ENCODE measurements at regions not wholly inside any gene's neighbourhood (a gene's known extent, or its start where the extent isn't known, plus 50 kb on each side); places are given as distances from the start of the nearest gene placed in this dataset.
"Not testable (repeated sequence)": the region's sequence is repeated elsewhere in the genome, so short reads cannot be mapped to it uniquely, and the experiment has no call there.

DNA sequence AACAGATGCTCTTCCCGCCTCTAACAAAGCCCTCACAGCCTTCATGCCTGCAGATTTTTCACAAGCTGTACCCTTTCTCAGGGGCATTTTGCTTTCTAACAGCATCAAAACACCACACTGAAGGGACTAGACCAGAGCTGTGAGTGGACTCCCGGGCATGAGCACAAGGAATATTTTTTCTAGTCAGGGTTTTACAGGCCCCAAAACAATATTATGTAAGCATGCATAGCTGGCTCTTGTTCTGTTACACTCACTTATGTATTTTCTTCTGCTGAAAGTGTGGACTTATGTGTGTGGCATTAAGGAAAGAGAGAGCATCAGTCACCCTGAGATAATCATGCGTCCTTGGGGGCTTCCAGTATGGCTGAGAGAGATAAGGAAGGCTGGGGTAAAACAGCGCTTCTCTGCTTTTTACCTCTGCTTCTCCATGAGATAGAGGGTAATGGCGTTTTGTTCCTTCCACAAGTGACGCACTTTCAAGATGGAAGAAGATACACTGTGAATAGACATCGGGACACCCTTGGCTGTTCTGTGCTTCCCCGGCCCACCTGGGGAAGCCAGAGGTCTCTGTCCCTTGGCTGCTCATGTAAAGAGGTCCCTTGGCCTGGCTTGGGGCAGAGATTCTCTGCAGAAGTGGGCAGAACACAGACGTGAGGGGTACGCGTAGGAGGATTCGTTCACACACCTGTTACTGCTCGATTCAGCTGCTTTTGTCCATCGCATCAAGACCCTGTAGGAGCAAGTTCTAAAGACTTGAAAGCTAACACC, 266.7 kb upstream of the RAB4A start:
- Histone ChIP-seq H3K4me1 (ENCODE audit: control insufficient read depth, insufficient read depth, low read length) (peaks cover 4% of the 10 kb centered on the region; the same call in 1 of the 2 replicates), H3K27me3 (ENCODE audit: control insufficient read depth, insufficient read depth, low read length) (no peaks in the 10 kb centered on the region), H3K4me3 (ENCODE audit: low read depth, low read length) (no peak overlapping the region), H3K27ac (ENCODE audit: low read depth, low read length) (no peak overlapping the region), H3K36me3 (ENCODE audit: control insufficient read depth, insufficient read depth, low read length) (no peaks in the 10 kb centered on the region), H3K9ac (ENCODE audit: low read length) (no peak overlapping the region), H3K9me3 (ENCODE audit: control insufficient read depth, insufficient read depth, low read depth, low read length) (peaks cover 5% of the 10 kb centered on the region; the same call in 1 of the 2 replicates)

DNA sequence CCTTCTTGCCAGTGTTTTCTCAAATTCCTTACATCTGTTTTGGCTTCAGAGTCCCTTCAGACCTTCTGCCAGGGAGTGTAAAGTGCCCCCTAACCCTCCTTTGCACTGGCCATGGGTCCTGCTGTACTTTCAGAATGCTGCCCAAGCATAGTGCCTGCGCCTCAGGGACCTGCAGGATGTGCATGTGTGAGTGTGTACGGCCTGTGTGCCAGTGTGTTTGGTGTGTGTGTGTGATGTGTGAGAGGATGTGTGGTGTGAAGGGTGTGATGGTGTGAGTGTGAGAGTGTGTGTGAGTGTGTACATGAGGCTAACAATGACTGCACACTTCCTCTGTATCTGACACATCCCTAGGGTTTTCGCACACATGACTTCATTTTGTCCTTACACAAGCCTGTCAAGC, 265.8 kb upstream of the RAB4A start:
- H3K27ac ChIP-seq (ENCODE audit: low read depth, low read length), result no peak overlapping the region
- no peaks in the 10 kb centered on the region for H3K36me3 ChIP-seq (ENCODE audit: control insufficient read depth, insufficient read depth, low read length)
- H3K9ac ChIP-seq (ENCODE audit: low read length), result no peak overlapping the region
- H3K9me3 ChIP-seq (ENCODE audit: control insufficient read depth, insufficient read depth, low read depth, low read length), result peaks cover 5% of the 10 kb centered on the region; the same call in 1 of the 2 replicates
- H3K4me1 ChIP-seq (ENCODE audit: control insufficient read depth, insufficient read depth, low read length), result peaks cover 4% of the 10 kb centered on the region; the same call in 1 of the 2 replicates
- H3K27me3 ChIP-seq (ENCODE audit: control insufficient read depth, insufficient read depth, low read length), result no peaks in the 10 kb centered on the region
- H3K4me3 ChIP-seq (ENCODE audit: low read depth, low read length), result no peak overlapping the region

DNA sequence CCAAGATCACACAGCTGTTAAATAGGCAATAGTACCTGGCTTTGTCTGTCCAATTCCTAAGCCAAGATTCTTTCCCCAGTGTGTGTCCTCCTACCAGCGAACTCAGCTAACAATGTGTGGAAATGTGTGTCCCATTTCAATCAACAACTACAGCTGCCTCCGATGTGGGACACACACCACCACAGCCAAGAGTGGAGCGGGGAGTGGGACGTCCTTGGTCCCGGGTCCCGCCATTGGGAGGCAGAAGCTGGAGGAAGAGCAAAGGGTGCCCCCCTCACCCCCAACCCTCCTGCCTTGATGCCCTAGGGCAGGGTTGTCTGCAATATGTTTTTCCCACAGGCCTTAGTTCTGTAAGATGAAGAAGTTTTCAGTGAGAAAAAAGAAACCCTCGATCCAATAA, 265.4 kb upstream of the RAB4A start:
- H3K27me3 ChIP-seq (ENCODE audit: control insufficient read depth, insufficient read depth, low read length), result no peaks in the 10 kb centered on the region
- peaks cover 5% of the 10 kb centered on the region; the same call in 1 of the 2 replicates for H3K9me3 ChIP-seq (ENCODE audit: control insufficient read depth, insufficient read depth, low read depth, low read length)
- no peak overlapping the region for H3K4me3 ChIP-seq (ENCODE audit: low read depth, low read length)
- no peak overlapping the region for H3K9ac ChIP-seq (ENCODE audit: low read length)
- no peak overlapping the region for H3K27ac ChIP-seq (ENCODE audit: low read depth, low read length)
- H3K4me1 ChIP-seq (ENCODE audit: control insufficient read depth, insufficient read depth, low read length), result peaks cover 4% of the 10 kb centered on the region; the same call in 1 of the 2 replicates
- H3K36me3 ChIP-seq (ENCODE audit: control insufficient read depth, insufficient read depth, low read length), result no peaks in the 10 kb centered on the region

DNA sequence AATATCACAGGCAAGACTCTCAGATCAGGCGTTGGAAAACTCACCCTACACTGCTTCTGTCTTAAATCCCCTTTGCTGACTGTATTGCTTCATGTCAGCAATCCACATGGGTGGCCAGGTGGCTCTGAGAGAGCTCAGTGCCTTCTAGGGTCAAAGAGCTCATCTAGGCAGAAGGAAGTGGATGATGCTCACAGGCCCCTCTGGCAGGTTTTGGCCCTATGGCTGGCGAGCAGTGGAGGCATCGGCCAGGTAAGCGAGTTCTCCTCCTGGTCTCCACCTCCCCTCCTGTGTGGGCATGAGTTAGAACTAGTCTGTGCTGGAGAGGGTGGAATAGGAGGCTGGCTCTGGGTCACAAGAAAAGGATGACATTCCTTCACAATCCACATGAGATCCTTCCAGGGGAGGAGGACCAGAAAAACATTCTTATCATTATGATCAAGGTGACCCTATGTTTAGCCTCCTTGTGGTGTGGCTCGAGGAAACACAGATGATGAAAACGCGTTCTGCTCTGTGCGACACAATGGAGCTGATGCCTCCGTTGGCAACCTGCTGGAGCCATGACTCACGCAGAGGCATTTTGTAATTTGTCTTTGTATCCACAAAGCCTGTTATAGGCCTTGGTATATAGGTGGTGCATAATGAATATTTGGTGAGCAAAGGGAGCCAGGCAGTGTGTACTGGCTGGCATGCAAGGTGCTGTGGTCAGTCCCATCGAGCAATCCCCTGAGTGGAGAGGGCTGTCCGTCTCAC, 264.6 kb upstream of the RAB4A start:
- H3K27me3 ChIP-seq (ENCODE audit: control insufficient read depth, insufficient read depth, low read length), result no peaks in the 10 kb centered on the region

DNA sequence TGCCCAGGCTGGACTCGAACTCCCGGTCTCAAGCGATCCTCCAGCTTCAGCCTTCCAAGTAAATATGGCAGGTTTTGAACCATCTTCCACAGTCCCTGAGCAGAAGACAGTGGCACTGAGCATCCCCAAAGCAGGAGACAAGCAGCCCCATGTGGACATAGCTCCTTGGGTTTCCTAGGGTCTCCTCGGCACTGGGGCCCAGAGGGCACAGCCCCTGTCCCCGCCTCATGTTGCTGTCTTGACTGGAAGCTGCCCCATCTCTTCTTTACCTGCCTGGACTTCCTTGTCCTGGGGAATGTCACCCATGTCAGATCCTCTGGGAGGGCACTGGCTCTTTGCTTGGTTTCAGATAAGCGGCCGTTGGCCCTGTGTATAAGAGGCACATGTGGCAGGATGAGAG, 263.7 kb upstream of the RAB4A start:
- H3K27ac ChIP-seq (ENCODE audit: low read depth, low read length), result no peak overlapping the region
- H3K4me1 ChIP-seq (ENCODE audit: control insufficient read depth, insufficient read depth, low read length), result peaks cover 4% of the 10 kb centered on the region; the same call in 1 of the 2 replicates
- H3K9ac ChIP-seq (ENCODE audit: low read length), result no peak overlapping the region
- peaks cover 2% of the 10 kb centered on the region; the same call in 1 of the 2 replicates for H3K9me3 ChIP-seq (ENCODE audit: control insufficient read depth, insufficient read depth, low read depth, low read length)
- H3K27me3 ChIP-seq (ENCODE audit: control insufficient read depth, insufficient read depth, low read length), result no peaks in the 10 kb centered on the region
- H3K4me3 ChIP-seq (ENCODE audit: low read depth, low read length), result no peak overlapping the region
- H3K36me3 ChIP-seq (ENCODE audit: control insufficient read depth, insufficient read depth, low read length), result no peaks in the 10 kb centered on the region

More for the DNA sequence above, 264.6 kb upstream of the RAB4A start:
- no peak overlapping the region for H3K4me3 ChIP-seq (ENCODE audit: low read depth, low read length)
- H3K9me3 ChIP-seq (ENCODE audit: control insufficient read depth, insufficient read depth, low read depth, low read length), result peaks cover 5% of the 10 kb centered on the region; the same call in 1 of the 2 replicates
- H3K36me3 ChIP-seq (ENCODE audit: control insufficient read depth, insufficient read depth, low read length), result no peaks in the 10 kb centered on the region
- H3K9ac ChIP-seq (ENCODE audit: low read length), result no peak overlapping the region
- H3K27ac ChIP-seq (ENCODE audit: low read depth, low read length), result no peak overlapping the region
- peaks cover 4% of the 10 kb centered on the region; the same call in 1 of the 2 replicates for H3K4me1 ChIP-seq (ENCODE audit: control insufficient read depth, insufficient read depth, low read length)

DNA sequence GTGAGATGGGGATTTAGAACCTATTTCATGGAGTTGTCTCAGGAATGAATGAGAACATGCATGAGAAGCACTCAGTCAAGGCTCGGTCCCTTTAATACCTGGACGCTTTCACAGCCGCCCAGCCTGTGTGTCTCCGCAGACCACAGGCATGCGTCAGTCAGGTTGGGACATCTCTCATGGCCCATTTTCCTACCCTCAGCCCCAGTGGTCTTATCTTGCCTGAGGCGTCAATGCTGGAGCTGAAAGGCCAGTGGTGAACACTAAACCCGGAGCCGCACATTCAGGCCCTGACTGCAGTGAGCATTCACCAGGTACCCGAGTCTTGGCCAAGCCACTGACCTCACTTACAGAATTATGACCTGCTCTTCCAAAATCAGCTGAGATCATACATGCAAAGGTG, 263.2 kb upstream of the RAB4A start:
- Histone ChIP-seq H3K4me1 (ENCODE audit: control insufficient read depth, insufficient read depth, low read length) (peaks cover 4% of the 10 kb centered on the region; the same call in 1 of the 2 replicates), H3K4me3 (ENCODE audit: low read depth, low read length) (no peak overlapping the region), H3K27me3 (ENCODE audit: control insufficient read depth, insufficient read depth, low read length) (no peaks in the 10 kb centered on the region), H3K36me3 (ENCODE audit: control insufficient read depth, insufficient read depth, low read length) (no peaks in the 10 kb centered on the region), H3K27ac (ENCODE audit: low read depth, low read length) (no peak overlapping the region), H3K9ac (ENCODE audit: low read length) (no peak overlapping the region), H3K9me3 (ENCODE audit: control insufficient read depth, insufficient read depth, low read depth, low read length) (no peaks in the 10 kb centered on the region)

DNA sequence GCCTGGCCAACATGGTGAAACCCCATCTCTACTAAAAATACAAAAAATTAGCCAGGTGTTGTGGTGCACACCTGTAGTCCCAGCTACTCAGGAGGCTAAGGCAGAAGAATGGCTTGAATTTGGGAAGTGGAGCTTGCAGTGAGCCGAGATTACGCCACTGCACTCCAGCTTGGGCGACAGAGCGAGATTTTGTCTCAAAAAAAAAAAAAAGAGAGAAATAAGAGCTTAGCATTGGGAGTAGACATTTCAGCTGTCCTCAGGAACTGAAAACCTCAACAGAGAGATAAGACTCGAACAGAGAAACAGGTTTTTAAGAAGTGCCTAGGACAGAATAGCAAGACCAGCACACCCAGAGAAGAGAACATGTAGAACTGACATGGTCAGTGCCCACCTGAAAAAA, 262.6 kb upstream of the RAB4A start:
- H3K27me3 ChIP-seq (ENCODE audit: control insufficient read depth, insufficient read depth, low read length); H3K9me3 ChIP-seq (ENCODE audit: control insufficient read depth, insufficient read depth, low read depth, low read length); H3K9ac ChIP-seq (ENCODE audit: low read length); H3K4me1 ChIP-seq (ENCODE audit: control insufficient read depth, insufficient read depth, low read length); H3K4me3 ChIP-seq (ENCODE audit: low read depth, low read length); H3K36me3 ChIP-seq (ENCODE audit: control insufficient read depth, insufficient read depth, low read length); H3K27ac ChIP-seq (ENCODE audit: low read depth, low read length): not testable (repeated sequence)

DNA sequence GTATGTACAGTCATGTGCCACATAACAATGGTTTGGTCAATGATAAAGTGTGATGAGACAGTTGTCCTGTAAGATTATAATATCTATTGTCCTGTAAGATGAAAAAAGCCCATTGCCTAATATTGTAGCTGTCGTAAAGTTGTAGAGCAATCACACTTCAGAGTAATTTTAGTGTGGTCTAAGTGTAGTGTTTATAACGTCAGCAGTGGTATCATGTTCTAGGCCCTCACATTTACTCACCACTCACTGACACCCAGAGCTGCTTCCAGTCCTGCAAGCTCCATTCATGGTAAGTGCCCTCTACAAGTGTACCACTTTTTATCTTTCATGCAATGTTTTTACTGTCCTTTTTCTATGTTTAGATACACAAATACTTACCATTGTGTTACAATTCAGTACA, 259.9 kb upstream of the RAB4A start:
- H3K9ac ChIP-seq (ENCODE audit: low read length), result no peak overlapping the region
- H3K4me1 ChIP-seq (ENCODE audit: control insufficient read depth, insufficient read depth, low read length), result peaks cover 8% of the 10 kb centered on the region; the same call in 1 of the 2 replicates

DNA sequence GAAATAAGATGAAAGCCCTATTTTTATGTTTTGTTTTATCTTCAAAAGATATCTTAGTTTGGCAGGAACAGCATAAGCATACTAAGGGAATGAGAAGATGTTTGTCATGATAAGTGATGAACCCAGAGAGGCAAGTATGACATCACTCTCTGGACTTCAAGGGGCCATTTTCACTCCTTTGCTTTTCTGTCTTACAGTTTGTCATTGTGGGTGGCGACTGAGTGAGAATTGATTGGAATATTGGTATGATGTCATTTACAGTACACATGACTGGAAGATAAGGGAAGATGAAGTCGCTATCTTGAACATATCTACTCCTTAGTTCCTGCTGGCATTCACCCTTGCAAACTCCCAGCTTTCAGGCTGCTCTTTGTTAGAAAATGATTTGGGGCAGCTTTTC, 258.1 kb upstream of the RAB4A start:
- Histone ChIP-seq H3K4me1 (ENCODE audit: control insufficient read depth, insufficient read depth, low read length) (peaks cover 8% of the 10 kb centered on the region; the same call in 1 of the 2 replicates), H3K9ac (ENCODE audit: low read length) (no peak overlapping the region), H3K27ac (ENCODE audit: low read depth, low read length) (no peak overlapping the region), H3K4me3 (ENCODE audit: low read depth, low read length) (no peak overlapping the region), H3K36me3 (ENCODE audit: control insufficient read depth, insufficient read depth, low read length) (no peaks in the 10 kb centered on the region), H3K27me3 (ENCODE audit: control insufficient read depth, insufficient read depth, low read length) (no peaks in the 10 kb centered on the region), H3K9me3 (ENCODE audit: control insufficient read depth, insufficient read depth, low read depth, low read length) (no peaks in the 10 kb centered on the region)

More for the DNA sequence above, 259.9 kb upstream of the RAB4A start:
- no peaks in the 10 kb centered on the region for H3K36me3 ChIP-seq (ENCODE audit: control insufficient read depth, insufficient read depth, low read length)
- H3K27ac ChIP-seq (ENCODE audit: low read depth, low read length), result no peak overlapping the region
- H3K27me3 ChIP-seq (ENCODE audit: control insufficient read depth, insufficient read depth, low read length), result no peaks in the 10 kb centered on the region
- no peak overlapping the region for H3K4me3 ChIP-seq (ENCODE audit: low read depth, low read length)
- no peaks in the 10 kb centered on the region for H3K9me3 ChIP-seq (ENCODE audit: control insufficient read depth, insufficient read depth, low read depth, low read length)

DNA sequence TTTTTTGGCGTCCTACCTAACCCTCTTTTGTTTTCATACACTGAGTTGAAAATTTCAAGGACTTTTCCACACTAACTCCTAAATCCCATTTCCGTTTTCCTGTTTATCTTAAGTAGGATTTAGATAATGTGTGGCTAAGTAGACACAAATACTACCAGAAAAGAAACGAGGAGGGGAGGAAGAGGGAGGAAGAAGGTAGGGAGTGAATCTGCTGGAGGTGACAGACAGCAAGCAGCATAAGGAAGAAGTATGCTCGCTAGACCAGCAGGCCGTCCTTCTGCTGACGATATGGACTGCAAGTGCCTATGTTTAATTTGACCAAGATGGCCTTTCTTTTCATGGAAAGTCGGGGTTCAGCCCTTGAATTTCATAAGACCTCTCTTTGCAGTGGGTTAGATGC, 256.9 kb upstream of the RAB4A start:
- Histone ChIP-seq H3K27me3 (ENCODE audit: control insufficient read depth, insufficient read depth, low read length) (no peaks in the 10 kb centered on the region), H3K4me3 (ENCODE audit: low read depth, low read length) (no peak overlapping the region), H3K9ac (ENCODE audit: low read length) (no peak overlapping the region), H3K9me3 (ENCODE audit: control insufficient read depth, insufficient read depth, low read depth, low read length) (peaks cover 4% of the 10 kb centered on the region; the same call in 1 of the 2 replicates), H3K27ac (ENCODE audit: low read depth, low read length) (no peak overlapping the region), H3K4me1 (ENCODE audit: control insufficient read depth, insufficient read depth, low read length) (peaks cover 8% of the 10 kb centered on the region; the same call in 1 of the 2 replicates), H3K36me3 (ENCODE audit: control insufficient read depth, insufficient read depth, low read length) (no peaks in the 10 kb centered on the region)

DNA sequence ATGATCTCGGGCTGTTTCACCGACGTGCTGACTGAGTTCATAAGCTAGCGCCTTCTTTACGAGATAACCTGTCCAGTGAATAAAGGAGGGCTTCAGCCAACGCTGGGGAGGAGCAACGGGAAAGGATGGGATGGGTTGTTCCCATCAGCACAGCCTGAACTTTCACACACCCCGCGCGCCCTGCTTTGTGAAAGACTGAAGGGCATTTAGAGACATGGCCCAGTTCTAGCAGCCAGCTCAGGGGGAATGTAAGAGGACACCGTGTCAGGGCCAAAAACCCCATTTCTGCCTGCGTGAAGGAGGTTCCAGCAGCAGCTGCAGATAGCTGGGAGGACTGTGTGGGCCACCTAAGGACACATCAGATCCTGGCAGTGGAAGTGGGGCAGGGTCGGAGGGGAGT, 255.1 kb upstream of the RAB4A start:
- Histone ChIP-seq H3K27ac (ENCODE audit: low read depth, low read length) (no peak overlapping the region), H3K36me3 (ENCODE audit: control insufficient read depth, insufficient read depth, low read length) (no peaks in the 10 kb centered on the region), H3K27me3 (ENCODE audit: control insufficient read depth, insufficient read depth, low read length) (no peaks in the 10 kb centered on the region), H3K4me3 (ENCODE audit: low read depth, low read length) (no peak overlapping the region), H3K9ac (ENCODE audit: low read length) (no peak overlapping the region), H3K4me1 (ENCODE audit: control insufficient read depth, insufficient read depth, low read length) (peaks cover 8% of the 10 kb centered on the region; the same call in 1 of the 2 replicates), H3K9me3 (ENCODE audit: control insufficient read depth, insufficient read depth, low read depth, low read length) (peaks cover 4% of the 10 kb centered on the region; the same call in 1 of the 2 replicates)

All from HUES6 (cell line).